A673 (cell line): ENCODE measurements at regions not wholly inside any gene's neighbourhood (a gene's known extent, or its start where the extent isn't known, plus 50 kb on each side); places are given as distances from the start of the nearest gene placed in this dataset.

ENCODE experiments used
- BruUV-seq: library from RNA; stranded (reverse); fragments of 400-500 nt; replicated peaks from 2 replicates; lab custom pipeline; 2021; lab: Mats Ljungman, UMichigan
- CTCF ChIA-PET: fragments of 300-600 bp; sonication (Branson Sonifier 250); formaldehyde crosslinking; loops from one replicate; lab custom pipeline; 2022; ENCODE audit warnings: antibody characterized with exemption; lab: Charles Lee
- POLR2A ChIA-PET: fragments of 300-600 bp; sonication (Branson Sonifier 250); formaldehyde crosslinking; loops from one replicate; lab custom pipeline; 2022; ENCODE audit warnings: antibody characterized with exemption; ENCODE audit not compliant: low non-redundant PET; lab: Charles Lee
- DNase-seq: peaks from one replicate; pipeline ENCODE4 v3.0.0-alpha.2; 2015; ENCODE audit warnings: low spot score
- H3K27ac ChIP-seq: fragments of 200-600 bp; sonication (generic); 2 replicates; pipeline ENCODE4 v1.5.1; 2016; ENCODE audit warnings: mixed run types, low read depth, mild to moderate bottlenecking, mixed read lengths, antibody characterized with exemption, low read length; ENCODE audit not compliant: poor library complexity, severe bottlenecking
- H3K27me3 ChIP-seq: fragments of 200-600 bp; sonication (generic); replicated peaks from 2 replicates; pipeline ENCODE4 v1.6.1; 2017; ENCODE audit warnings: mixed run types, low read depth, mild to moderate bottlenecking, mixed read lengths, antibody characterized with exemption, low read length; ENCODE audit not compliant: insufficient read depth, poor library complexity
- H3K36me3 ChIP-seq: fragments of 200-600 bp; sonication (generic); 2 replicates; pipeline ENCODE4 v1.6.1; 2016; ENCODE audit warnings: mixed run types, mild to moderate bottlenecking, mixed read lengths, antibody characterized with exemption, low read length; ENCODE audit not compliant: insufficient read depth, poor library complexity, severe bottlenecking
- H3K4me1 ChIP-seq: fragments of 200-600 bp; sonication (generic); 2 replicates; pipeline ENCODE4 v1.6.1; 2017; ENCODE audit warnings: mixed run types, mild to moderate bottlenecking, mixed read lengths, antibody characterized with exemption, low read length; ENCODE audit not compliant: insufficient read depth, poor library complexity, severe bottlenecking
- H3K4me3 ChIP-seq: fragments of 200-600 bp; sonication (generic); 2 replicates; pipeline ENCODE4 v1.5.1; 2016; ENCODE audit warnings: low read depth, mixed run types, mild to moderate bottlenecking, mixed read lengths, low read length; ENCODE audit not compliant: poor library complexity, severe bottlenecking
- H3K9me3 ChIP-seq: fragments of 200-600 bp; sonication (generic); 2 replicates; pipeline ENCODE4 v1.6.1; 2016; ENCODE audit warnings: mixed run types, low read depth, mild to moderate bottlenecking, mixed read lengths, antibody characterized with exemption, low read length; ENCODE audit not compliant: poor library complexity, severe bottlenecking
- CTCF ChIP-seq: fragments of 300-800, 200-600 bp; sonication (generic); conservative IDR thresholded peaks from 2 replicates; pipeline ENCODE4 v1.5.1; 2017; ENCODE audit warnings: low read depth, mild to moderate bottlenecking, antibody characterized with exemption, low read length, moderate library complexity, mixed read lengths
- EZH2 ChIP-seq: fragments of 200-600 bp; sonication (generic); IDR thresholded peaks from 2 replicates; pipeline ENCODE4 v1.6.1; 2017; ENCODE audit warnings: borderline replicate concordance, low read depth, mild to moderate bottlenecking, mixed read lengths, antibody characterized with exemption, low read length; ENCODE audit not compliant: poor library complexity, severe bottlenecking
- intact Hi-C: fragments of 100-400 bp; cut with micrococcal nuclease; formaldehyde crosslinking; loops from one replicate; pipeline ENCODE4 v1.10.0; 2022; ENCODE audit not compliant: unreplicated experiment

GRCh38 chr3:24756101-24756888 is 261.6 kb upstream of the THRB start:
- CTCF ChIA-PET = no interaction called here
- Histone ChIP-seq H3K4me3 (no peak overlapping the region), H3K27ac (no peak overlapping the region), H3K27me3 (no peaks in the 10 kb centered on the region), H3K36me3 (no peaks in the 10 kb centered on the region), H3K4me1 (no peaks in the 10 kb centered on the region), H3K9me3 (no peaks in the 10 kb centered on the region)
- no TSS peak for BruUV-seq
- intact Hi-C loops = no loop called here
- no peak for TF ChIP-seq CTCF
- TF ChIP-seq EZH2 = no peak
- POLR2A ChIA-PET = no interaction called here
- no peak for DNase-seq

DNA sequence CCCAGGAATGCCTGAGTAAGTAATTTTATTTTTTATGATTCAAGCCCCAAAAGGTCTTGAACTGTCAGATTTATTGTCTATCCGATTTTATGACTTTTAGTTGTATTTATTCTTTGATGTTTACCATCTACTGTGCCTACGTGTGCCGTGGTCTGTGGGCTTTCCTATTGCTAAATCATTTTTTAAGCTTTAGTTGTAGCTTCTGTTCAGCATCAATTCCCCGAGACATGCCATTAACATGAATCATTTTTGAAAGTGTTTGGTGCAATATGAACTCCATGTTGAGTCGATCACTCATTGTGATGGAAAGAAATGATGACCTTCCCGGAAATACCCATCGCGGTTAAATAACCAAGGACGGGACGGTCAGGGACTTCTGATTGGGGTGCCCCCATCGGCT is 268.7 kb upstream of the THRB start:
- TF ChIP-seq CTCF (no peak), EZH2 (no peak)
- no TSS peak for BruUV-seq

GRCh38 chr3:24764236-24764915 is 269.7 kb upstream of the THRB start:
- Histone ChIP-seq H3K27me3 (peaks cover 8% of the 10 kb centered on the region), H3K27ac (no peak overlapping the region), H3K4me1 (no peaks in the 10 kb centered on the region), H3K9me3 (no peaks in the 10 kb centered on the region), H3K36me3 (no peaks in the 10 kb centered on the region), H3K4me3 (no peak overlapping the region)
- intact Hi-C loops = no loop called here
- ChIA-PET POLR2A (no interaction called here), CTCF (no interaction called here)
- BruUV-seq = no TSS peak
- DNase-seq = no peak
- TF ChIP-seq CTCF (no peak), EZH2 (no peak)

More for the DNA sequence above, 268.7 kb upstream of the THRB start:
- no peak for DNase-seq
- intact Hi-C loops = no loop called here
- Histone ChIP-seq H3K9me3 (no peaks in the 10 kb centered on the region), H3K27me3 (peaks cover 3% of the 10 kb centered on the region), H3K4me1 (no peaks in the 10 kb centered on the region), H3K36me3 (no peaks in the 10 kb centered on the region), H3K4me3 (no peak overlapping the region), H3K27ac (no peak overlapping the region)
- ChIA-PET CTCF (no interaction called here), POLR2A (no interaction called here)
